ENCODE measurements at regions not wholly inside any gene's neighbourhood (a gene's known extent, or its start where the extent isn't known, plus 50 kb on each side); places are given as distances from the start of the nearest gene placed in this dataset.

- TF ChIP-seq LEF1 (IDR thresholded peaks at IDR 0.05; ENCODE audit: borderline replicate concordance) = no peak
- no peak for TF ChIP-seq FOXM1 (IDR thresholded peaks at IDR 0.05; ENCODE audit: borderline replicate concordance)
- TF ChIP-seq ARNT (IDR thresholded peaks at IDR 0.05) = no peak
- no peak for TF ChIP-seq BHLHE40 (IDR thresholded peaks at IDR 0.05; ENCODE audit: borderline replicate concordance)
- no peak for TF ChIP-seq FOXK2 (IDR thresholded peaks at IDR 0.05)
- no peak for TF ChIP-seq PKNOX1 (IDR thresholded peaks at IDR 0.05)
- TF ChIP-seq SP1 (IDR thresholded peaks at IDR 0.05) = no peak
- no peak for TF ChIP-seq ZNF384 (IDR thresholded peaks at IDR 0.05)
- TF ChIP-seq NFRKB (IDR thresholded peaks at IDR 0.05) = no peak
- no peak for TF ChIP-seq FOXA1 (IDR thresholded peaks at IDR 0.05)
- TF ChIP-seq TARDBP (IDR thresholded peaks at IDR 0.05) = no peak
- TF ChIP-seq HDGF (IDR thresholded peaks at IDR 0.05; ENCODE audit: borderline replicate concordance) = no peak
- TF ChIP-seq ELF4 (IDR thresholded peaks at IDR 0.05) = no peak
Measured at GRCh38 chrX:128805236-128805635, 718.1 kb downstream of the SMARCA1 start.

All from HEK293T (cell line).